ENCODE measurements at regions not wholly inside any gene's neighbourhood (a gene's known extent, or its start where the extent isn't known, plus 50 kb on each side); places are given as distances from the start of the nearest gene placed in this dataset.

GRCh38 chr5:6177926-6178325 lies 200.4 kb downstream of the MED10 start:
- 0 out of 2 replicates have a peak, but pooled peaks cover 1% of the 10 kb centered on the region for H3K27me3 ChIP-seq (replicated peaks)
- no peaks in the 10 kb centered on the region for H3K36me3 ChIP-seq
- H3K4me1 ChIP-seq (replicated peaks) = no peaks in the 10 kb centered on the region
- H3K9me3 ChIP-seq (replicated peaks) = no peaks in the 10 kb centered on the region
- H3K27ac ChIP-seq = no peak overlapping the region
- no peak overlapping the region for H3K4me3 ChIP-seq
- peak in 1 of 2 experiments; percentile 9 for DNase-seq (ENCODE audit: low read depth in 1 of 2, low spot score in 2 of 2)

GRCh38 chr5:6176102-6176693 lies 202.1 kb downstream of the MED10 start:
- H3K4me3 ChIP-seq = no peak overlapping the region
- H3K4me1 ChIP-seq (replicated peaks) = no peaks in the 10 kb centered on the region
- no peaks in the 10 kb centered on the region for H3K9me3 ChIP-seq (replicated peaks)
- no peak overlapping the region for H3K27ac ChIP-seq
- H3K36me3 ChIP-seq = no peaks in the 10 kb centered on the region
- 0 out of 2 replicates have a peak, but pooled peaks cover 2% of the 10 kb centered on the region for H3K27me3 ChIP-seq (replicated peaks)
- DNase-seq (ENCODE audit: low read depth in 1 of 2, low spot score in 2 of 2) = peak in 1 of 2 experiments; percentile 26

- no peak overlapping the region for H3K27ac ChIP-seq
- peak in 1 of 2 experiments; percentile 21 for DNase-seq (ENCODE audit: low read depth in 1 of 2, low spot score in 2 of 2)
- H3K4me3 ChIP-seq = no peak overlapping the region
- no peaks in the 10 kb centered on the region for H3K36me3 ChIP-seq
- H3K9me3 ChIP-seq (replicated peaks) = no peaks in the 10 kb centered on the region
- 0 out of 2 replicates have a peak, but pooled peaks cover 2% of the 10 kb centered on the region for H3K27me3 ChIP-seq (replicated peaks)
- H3K4me1 ChIP-seq (replicated peaks) = no peaks in the 10 kb centered on the region
Measured at GRCh38 chr5:6175172-6175854, 203.0 kb downstream of the MED10 start.

GRCh38 chr5:6169660-6170059 lies 208.7 kb downstream of the MED10 start:
- no peak overlapping the region for H3K27ac ChIP-seq
- no peaks in the 10 kb centered on the region for H3K9me3 ChIP-seq (replicated peaks)
- no peaks in the 10 kb centered on the region for H3K36me3 ChIP-seq
- no peaks in the 10 kb centered on the region for H3K4me1 ChIP-seq (replicated peaks)
- 0 out of 2 replicates have a peak, but pooled peaks cover 2% of the 10 kb centered on the region for H3K27me3 ChIP-seq (replicated peaks)
- DNase-seq (ENCODE audit: low read depth in 1 of 2, low spot score in 2 of 2) = no peak
- H3K4me3 ChIP-seq = no peak overlapping the region

GRCh38 chr5:6166698-6167394 lies 211.5 kb downstream of the MED10 start:
- Histone ChIP-seq H3K4me1 (replicated peaks) (no peaks in the 10 kb centered on the region), H3K9me3 (replicated peaks) (no peaks in the 10 kb centered on the region), H3K36me3 (no peaks in the 10 kb centered on the region), H3K27ac (no peak overlapping the region), H3K4me3 (no peak overlapping the region), H3K27me3 (replicated peaks) (no peaks in the 10 kb centered on the region)
- DNase-seq (ENCODE audit: low read depth in 1 of 2, low spot score in 2 of 2) = no peak

GRCh38 chr5:6163913-6164312 lies 214.4 kb downstream of the MED10 start:
- no peak for DNase-seq (ENCODE audit: low read depth in 1 of 2, low spot score in 2 of 2)
- Histone ChIP-seq H3K4me1 (replicated peaks) (no peaks in the 10 kb centered on the region), H3K27ac (no peak overlapping the region), H3K4me3 (no peak overlapping the region), H3K27me3 (replicated peaks) (no peaks in the 10 kb centered on the region), H3K9me3 (replicated peaks) (no peaks in the 10 kb centered on the region), H3K36me3 (no peaks in the 10 kb centered on the region)

- H3K4me1 ChIP-seq (replicated peaks) = no peaks in the 10 kb centered on the region
- H3K27ac ChIP-seq = no peak overlapping the region
- no peak overlapping the region for H3K4me3 ChIP-seq
- DNase-seq (ENCODE audit: low read depth in 1 of 2, low spot score in 2 of 2) = no peak
- H3K9me3 ChIP-seq (replicated peaks) = no peaks in the 10 kb centered on the region; the same call in 1 of the 2 replicates
- H3K36me3 ChIP-seq = no peaks in the 10 kb centered on the region
- no peaks in the 10 kb centered on the region for H3K27me3 ChIP-seq (replicated peaks)
Measured at GRCh38 chr5:6162175-6162574, 216.2 kb downstream of the MED10 start.

GRCh38 chr5:6161257-6161656 lies 217.1 kb downstream of the MED10 start:
- Histone ChIP-seq H3K27ac (no peak overlapping the region), H3K4me3 (no peak overlapping the region), H3K9me3 (replicated peaks) (no peaks in the 10 kb centered on the region; the same call in 1 of the 2 replicates), H3K27me3 (replicated peaks) (no peaks in the 10 kb centered on the region), H3K4me1 (replicated peaks) (no peaks in the 10 kb centered on the region), H3K36me3 (no peaks in the 10 kb centered on the region)
- DNase-seq (ENCODE audit: low read depth in 1 of 2, low spot score in 2 of 2) = no peak

- Histone ChIP-seq H3K4me3 (no peak overlapping the region), H3K36me3 (no peaks in the 10 kb centered on the region), H3K4me1 (replicated peaks) (no peaks in the 10 kb centered on the region), H3K27me3 (replicated peaks) (no peaks in the 10 kb centered on the region), H3K9me3 (replicated peaks) (no peaks in the 10 kb centered on the region; the same call in 1 of the 2 replicates), H3K27ac (no peak overlapping the region)
- no peak for DNase-seq (ENCODE audit: low read depth in 1 of 2, low spot score in 2 of 2)
Measured at GRCh38 chr5:6159832-6160430, 218.4 kb downstream of the MED10 start.

GRCh38 chr5:6158974-6159831 lies 219.1 kb downstream of the MED10 start:
- no peaks in the 10 kb centered on the region for H3K27me3 ChIP-seq (replicated peaks)
- H3K36me3 ChIP-seq = no peaks in the 10 kb centered on the region
- H3K27ac ChIP-seq = no peak overlapping the region
- H3K9me3 ChIP-seq (replicated peaks) = peaks cover 1% of the 10 kb centered on the region; the same call in 1 of the 2 replicates
- DNase-seq (ENCODE audit: low read depth in 1 of 2, low spot score in 2 of 2) = peak in 1 of 2 experiments; percentile 9
- no peaks in the 10 kb centered on the region for H3K4me1 ChIP-seq (replicated peaks)
- no peak overlapping the region for H3K4me3 ChIP-seq

GRCh38 chr5:6154216-6154615 lies 224.1 kb downstream of the MED10 start:
- no peak for DNase-seq (ENCODE audit: low read depth in 1 of 2, low spot score in 2 of 2)
- no peaks in the 10 kb centered on the region for H3K4me1 ChIP-seq (replicated peaks)
- no peak overlapping the region for H3K27ac ChIP-seq
- no peaks in the 10 kb centered on the region for H3K27me3 ChIP-seq (replicated peaks)
- H3K9me3 ChIP-seq (replicated peaks) = peaks cover 2% of the 10 kb centered on the region; the same call in 1 of the 2 replicates
- no peak overlapping the region for H3K4me3 ChIP-seq
- no peaks in the 10 kb centered on the region for H3K36me3 ChIP-seq

- DNase-seq (ENCODE audit: low read depth in 1 of 2, low spot score in 2 of 2) = no peak
- Histone ChIP-seq H3K4me1 (replicated peaks) (no peaks in the 10 kb centered on the region), H3K36me3 (no peaks in the 10 kb centered on the region), H3K4me3 (no peak overlapping the region), H3K9me3 (replicated peaks) (no peaks in the 10 kb centered on the region), H3K27me3 (replicated peaks) (no peaks in the 10 kb centered on the region), H3K27ac (no peak overlapping the region)
Measured at GRCh38 chr5:6146271-6146670, 232.1 kb downstream of the MED10 start.

GRCh38 chr5:6145616-6146237 lies 232.6 kb downstream of the MED10 start:
- H3K27ac ChIP-seq = no peak overlapping the region
- H3K4me3 ChIP-seq = no peak overlapping the region
- no peaks in the 10 kb centered on the region for H3K27me3 ChIP-seq (replicated peaks)
- no peaks in the 10 kb centered on the region for H3K4me1 ChIP-seq (replicated peaks)
- H3K36me3 ChIP-seq = no peaks in the 10 kb centered on the region
- no peak for DNase-seq (ENCODE audit: low read depth in 1 of 2, low spot score in 2 of 2)
- no peaks in the 10 kb centered on the region for H3K9me3 ChIP-seq (replicated peaks)

All from SJSA1 (cell line).